GM21515 (cell line): ENCODE measurements at regions not wholly inside any gene's neighbourhood (a gene's known extent, or its start where the extent isn't known, plus 50 kb on each side); places are given as distances from the start of the nearest gene placed in this dataset.
"Not testable (repeated sequence)": the region's sequence is repeated elsewhere in the genome, so short reads cannot be mapped to it uniquely, and the experiment has no call there.

Experiments
- ATAC-seq: cut with Tn5 transposase; IDR thresholded peaks from one replicate; pipeline ENCODE4 v1.9.1; 2021; ENCODE audit not compliant: unreplicated experiment

- ATAC-seq, result no peak
Observed at GRCh38 chrX:45842207-45842925, 641.7 kb upstream of the DIPK2B start.

DNA sequence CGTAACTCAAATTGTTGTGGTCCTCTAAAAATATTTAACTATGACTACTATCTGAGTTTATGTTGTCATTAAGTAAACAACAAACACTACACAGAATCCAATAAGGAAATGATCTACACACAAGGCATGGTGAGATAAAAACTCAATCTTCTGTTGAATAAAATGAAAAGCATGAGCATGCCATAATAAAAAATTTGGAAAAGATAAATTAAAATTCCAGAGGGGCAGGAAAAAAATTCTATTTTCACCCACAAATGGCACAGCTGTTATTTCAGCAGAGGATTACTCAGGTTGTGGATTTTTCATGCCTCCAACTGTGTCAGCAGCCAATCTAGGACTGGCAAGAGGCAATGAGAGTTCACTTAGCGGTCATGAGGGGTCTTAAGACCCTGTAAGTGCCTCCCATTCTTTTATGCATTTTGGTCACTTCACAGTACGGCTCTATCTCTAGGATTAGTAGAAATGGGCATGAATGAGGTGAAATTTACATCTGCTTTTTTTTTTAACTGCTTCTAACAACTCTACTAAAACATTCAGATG is 639.8 kb upstream of the DIPK2B start:
- ATAC-seq, result no peak

GRCh38 chrX:45830343-45830742 is 629.7 kb upstream of the DIPK2B start:
- no peak for ATAC-seq

GRCh38 chrX:45824471-45824870 is 623.8 kb upstream of the DIPK2B start:
- ATAC-seq, result no peak

GRCh38 chrX:45823536-45823935 is 622.9 kb upstream of the DIPK2B start:
- ATAC-seq, result no peak

- no peak for ATAC-seq
Observed at GRCh38 chrX:45822124-45822523, 621.4 kb upstream of the DIPK2B start.

GRCh38 chrX:45818913-45819312 is 618.2 kb upstream of the DIPK2B start:
- ATAC-seq, result no peak

DNA sequence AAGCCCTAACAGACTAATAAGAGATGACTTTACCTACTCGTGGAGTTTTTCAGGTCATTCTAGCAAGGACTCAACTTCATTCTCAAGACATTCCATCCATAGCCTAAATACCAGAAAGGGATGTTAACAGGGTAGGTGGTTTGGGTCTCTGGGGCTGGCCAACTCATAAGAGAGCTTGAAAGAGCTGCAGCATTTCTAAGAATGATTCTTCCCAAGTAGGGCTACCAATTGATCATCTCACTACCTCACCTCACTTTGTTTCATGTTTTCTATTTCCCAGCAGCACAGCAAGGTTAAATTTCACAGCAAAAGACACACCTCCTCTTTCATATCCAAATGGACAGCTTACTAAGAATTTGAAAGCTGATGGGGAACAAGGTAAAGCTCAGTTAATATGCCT is 614.8 kb upstream of the DIPK2B start:
- ATAC-seq, result no peak

- no peak for ATAC-seq
Observed at GRCh38 chrX:45811326-45811725, 610.6 kb upstream of the DIPK2B start.

DNA sequence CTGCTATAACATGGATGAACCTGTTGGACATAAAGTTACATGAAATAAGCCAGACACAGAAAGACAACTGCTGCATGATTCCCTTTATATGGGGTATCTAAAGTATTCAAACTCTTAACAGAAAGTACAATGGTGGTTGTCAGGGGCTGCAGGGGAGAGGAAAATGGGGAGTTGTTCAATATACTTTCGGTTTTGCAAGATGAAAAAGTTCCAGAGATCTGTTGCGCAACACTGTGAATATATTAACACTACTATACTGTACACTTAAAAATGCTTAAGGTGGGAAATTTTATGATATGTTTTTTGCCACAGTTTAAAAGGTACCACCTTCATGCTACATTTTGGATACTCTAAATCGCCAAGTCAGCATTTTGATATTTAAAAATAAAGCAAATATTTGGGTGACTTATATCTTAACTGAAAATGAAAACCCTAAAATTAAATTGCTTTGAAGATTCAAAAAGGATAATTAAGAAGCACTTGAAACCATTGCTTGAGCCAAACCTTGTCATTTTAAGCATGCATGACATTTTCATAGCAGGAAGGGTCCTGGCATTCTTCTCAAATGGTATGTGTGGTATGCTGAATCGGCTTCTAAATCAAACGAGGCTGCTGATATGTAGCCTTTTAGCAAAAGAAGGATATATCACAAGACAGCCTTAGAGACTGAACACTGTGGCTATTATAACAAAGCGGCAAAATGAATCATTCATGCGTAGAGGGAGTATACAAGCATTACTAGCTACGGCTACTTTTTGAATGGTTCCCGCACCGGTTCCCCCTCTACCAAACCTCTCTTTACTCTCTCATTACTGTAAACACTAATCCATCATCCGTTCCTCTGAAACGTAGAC is 607.1 kb upstream of the DIPK2B start:
- no peak for ATAC-seq

- peak; percentile 71 for ATAC-seq
Observed at GRCh38 chrX:45806410-45807121, 605.9 kb upstream of the DIPK2B start.

- no peak for ATAC-seq
Observed at GRCh38 chrX:45804276-45804675, 603.6 kb upstream of the DIPK2B start.

- no peak for ATAC-seq
Observed at GRCh38 chrX:45803383-45803921, 602.8 kb upstream of the DIPK2B start.

- no peak for ATAC-seq
Observed at GRCh38 chrX:45801554-45801953, 600.9 kb upstream of the DIPK2B start.

- ATAC-seq, result not testable (repeated sequence)
Observed at GRCh38 chrX:45800746-45801453, 600.2 kb upstream of the DIPK2B start.

- no peak for ATAC-seq
Observed at GRCh38 chrX:45799576-45799975, 598.9 kb upstream of the DIPK2B start.

GRCh38 chrX:45795546-45795945 is 594.9 kb upstream of the DIPK2B start:
- ATAC-seq, result no peak

GRCh38 chrX:45794995-45795337 is 594.3 kb upstream of the DIPK2B start:
- no peak for ATAC-seq

DNA sequence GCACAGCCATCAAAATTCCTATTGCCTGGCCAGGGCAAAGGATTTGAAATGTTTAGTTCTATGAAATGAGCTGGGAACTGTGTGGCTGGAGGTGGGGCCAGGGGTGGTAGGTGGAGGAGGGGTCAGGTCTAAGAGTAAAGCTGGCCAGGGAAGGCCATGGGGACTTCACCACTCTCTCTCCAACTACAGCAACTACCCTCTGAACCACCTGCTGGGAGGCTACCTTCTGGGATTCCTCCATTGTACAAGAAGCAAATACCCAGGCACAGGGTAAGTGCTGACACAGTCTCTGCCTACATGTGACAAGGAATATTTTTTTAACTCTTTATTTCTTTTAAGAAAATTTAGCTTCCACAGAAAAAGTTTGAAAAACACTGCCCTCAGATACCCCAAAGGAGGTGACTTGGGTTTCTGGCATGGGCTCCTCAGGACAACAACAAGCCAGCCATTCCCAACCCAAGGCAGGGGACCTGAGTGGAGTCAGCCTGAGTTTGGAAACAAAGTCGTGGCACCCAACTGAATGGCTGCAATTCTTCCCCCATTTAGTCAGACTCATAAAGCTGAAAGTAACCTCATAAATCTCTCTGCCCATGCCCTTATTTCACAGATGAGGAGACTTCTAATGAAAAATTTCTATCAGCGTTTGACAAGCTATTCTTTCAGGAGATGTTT is 593.8 kb upstream of the DIPK2B start:
- no peak for ATAC-seq

DNA sequence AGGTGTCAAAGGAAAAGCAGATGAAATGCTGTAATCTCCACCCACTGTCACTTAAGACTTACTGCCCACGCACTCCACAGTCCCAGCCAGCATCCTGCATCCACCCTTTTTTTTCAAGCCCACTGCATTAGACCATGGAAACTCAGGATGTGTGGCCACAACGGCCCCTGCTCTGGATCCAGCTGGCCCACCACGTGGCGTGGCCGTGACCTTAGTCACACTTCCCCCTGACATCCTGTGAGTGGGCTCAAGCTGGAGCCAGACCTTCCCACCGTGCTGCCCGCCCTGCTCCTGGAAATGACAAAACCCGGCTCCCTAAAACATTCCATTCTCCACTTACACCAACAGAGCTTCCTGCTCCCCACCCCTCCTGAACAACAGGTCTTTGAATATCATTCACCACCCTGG is 588.3 kb upstream of the DIPK2B start:
- no peak for ATAC-seq
